ENCODE measurements at regions not wholly inside any gene's neighbourhood (a gene's known extent, or its start where the extent isn't known, plus 50 kb on each side); places are given as distances from the start of the nearest gene placed in this dataset.

GRCh38 chr7:17054836-17055235, 173.1 kb upstream of the AGR3 start:
- TF ChIP-seq CTCF (IDR thresholded peaks at IDR 0.05) (no peak), POLR2A (IDR thresholded peaks at IDR 0.05) (no peak), EP300 (IDR thresholded peaks at IDR 0.05) (no peak)

Measured in tibial nerve (tissue), 4 donors.